ENCODE measurements at regions not wholly inside any gene's neighbourhood (a gene's known extent, or its start where the extent isn't known, plus 50 kb on each side); places are given as distances from the start of the nearest gene placed in this dataset.

DNA sequence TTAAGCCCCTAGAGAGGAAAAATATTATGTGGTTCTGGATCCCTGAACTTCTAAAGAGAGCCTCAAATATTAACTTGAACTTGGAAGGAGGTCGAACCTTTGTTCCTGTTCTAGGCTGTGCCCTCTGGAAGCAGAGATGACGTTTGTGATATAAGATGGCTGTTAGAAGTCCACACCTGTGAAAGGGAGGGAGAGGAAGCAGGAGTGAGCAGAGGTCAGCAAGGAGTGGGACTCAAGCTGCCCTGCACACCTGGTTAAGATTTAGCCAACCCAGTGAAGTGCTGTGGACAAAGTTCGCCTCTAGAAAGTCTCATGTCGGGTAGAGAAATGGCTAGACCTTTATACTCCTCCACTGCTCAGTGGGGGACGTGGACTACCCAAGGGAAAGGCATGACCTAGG lies 566.2 kb downstream of the MID1IP1 start:
- Histone ChIP-seq H3K27me3 (ENCODE audit: low read length) (no peaks in the 10 kb centered on the region), H3K9ac (ENCODE audit: low read length) (no peak overlapping the region), H3K9me2 (replicated peaks; ENCODE audit: low read length) (no peaks in the 10 kb centered on the region), H3K4me1 (ENCODE audit: insufficient read depth, low read length) (no peaks in the 10 kb centered on the region), H3K79me2 (ENCODE audit: low read length) (no peaks in the 10 kb centered on the region), H3K9me3 (ENCODE audit: low read length) (no peaks in the 10 kb centered on the region), H3F3A (ENCODE audit: low read length, unreplicated experiment) (no peaks in the 10 kb centered on the region), H3K4me2 (ENCODE audit: low read length) (no peak overlapping the region), H4K20me1 (ENCODE audit: low read length) (no peaks in the 10 kb centered on the region), H3K27ac (ENCODE audit: low read length) (no peak overlapping the region), H3K4me3 (ENCODE audit: low read length) (no peak overlapping the region), H2AFZ (ENCODE audit: low read length) (no peak overlapping the region), H3K36me3 (ENCODE audit: low read depth, low read length) (no peaks in the 10 kb centered on the region)
- TF ChIP-seq, protein P1, sequence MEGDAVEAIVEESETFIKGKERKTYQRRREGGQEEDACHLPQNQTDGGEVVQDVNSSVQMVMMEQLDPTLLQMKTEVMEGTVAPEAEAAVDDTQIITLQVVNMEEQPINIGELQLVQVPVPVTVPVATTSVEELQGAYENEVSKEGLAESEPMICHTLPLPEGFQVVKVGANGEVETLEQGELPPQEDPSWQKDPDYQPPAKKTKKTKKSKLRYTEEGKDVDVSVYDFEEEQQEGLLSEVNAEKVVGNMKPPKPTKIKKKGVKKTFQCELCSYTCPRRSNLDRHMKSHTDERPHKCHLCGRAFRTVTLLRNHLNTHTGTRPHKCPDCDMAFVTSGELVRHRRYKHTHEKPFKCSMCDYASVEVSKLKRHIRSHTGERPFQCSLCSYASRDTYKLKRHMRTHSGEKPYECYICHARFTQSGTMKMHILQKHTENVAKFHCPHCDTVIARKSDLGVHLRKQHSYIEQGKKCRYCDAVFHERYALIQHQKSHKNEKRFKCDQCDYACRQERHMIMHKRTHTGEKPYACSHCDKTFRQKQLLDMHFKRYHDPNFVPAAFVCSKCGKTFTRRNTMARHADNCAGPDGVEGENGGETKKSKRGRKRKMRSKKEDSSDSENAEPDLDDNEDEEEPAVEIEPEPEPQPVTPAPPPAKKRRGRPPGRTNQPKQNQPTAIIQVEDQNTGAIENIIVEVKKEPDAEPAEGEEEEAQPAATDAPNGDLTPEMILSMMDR (conservative IDR thresholded peaks at IDR 0.05; ENCODE audit: low read depth, low read length), result no peak
- no peak for TF ChIP-seq EZH2phosphoT487 (IDR thresholded peaks at IDR 0.05; ENCODE audit: borderline replicate concordance, low read length)
- no peak for TF ChIP-seq EZH2 (IDR thresholded peaks at IDR 0.05; ENCODE audit: low read length, unreplicated experiment)
- POLR2A ChIA-PET (ENCODE audit: unreplicated experiment), result no interaction called here
- no TSS peak for BruUV-seq (replicated peaks)
- intact Hi-C loops (cut with micrococcal nuclease), result no loop called here
- DNase-seq (no peak), ATAC-seq (no peak)
- CTCF ChIA-PET, result no interaction called here

DNA sequence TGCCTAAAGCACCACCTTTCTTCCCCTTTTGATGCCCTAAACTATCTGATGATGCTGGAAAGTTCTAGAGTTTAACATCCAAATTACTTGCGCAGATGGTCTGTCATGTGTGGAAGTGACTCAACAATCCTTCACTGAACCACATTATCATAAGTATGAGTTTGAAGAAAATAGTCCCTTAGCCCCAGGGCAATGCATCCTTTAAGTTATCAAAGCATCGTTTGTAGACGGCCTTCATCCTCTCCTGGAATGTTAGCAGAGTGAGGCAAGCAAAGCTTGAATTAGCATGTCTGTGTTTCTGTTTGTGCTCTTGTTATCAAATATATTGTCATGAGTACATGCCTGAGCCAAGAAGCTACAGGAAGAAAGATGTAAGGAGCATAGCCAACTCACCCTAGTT lies 570.9 kb downstream of the MID1IP1 start:
- Histone ChIP-seq H3K4me3 (ENCODE audit: low read length) (no peak overlapping the region), H3K36me3 (ENCODE audit: low read depth, low read length) (no peaks in the 10 kb centered on the region), H4K20me1 (ENCODE audit: low read length) (no peaks in the 10 kb centered on the region), H3K27me3 (ENCODE audit: low read length) (no peaks in the 10 kb centered on the region), H3K4me2 (ENCODE audit: low read length) (no peak overlapping the region), H3K27ac (ENCODE audit: low read length) (no peak overlapping the region), H3K79me2 (ENCODE audit: low read length) (no peaks in the 10 kb centered on the region), H3K9me2 (replicated peaks; ENCODE audit: low read length) (no peaks in the 10 kb centered on the region), H3K9me3 (ENCODE audit: low read length) (no peaks in the 10 kb centered on the region), H2AFZ (ENCODE audit: low read length) (no peak overlapping the region), H3K9ac (ENCODE audit: low read length) (no peak overlapping the region), H3K4me1 (ENCODE audit: insufficient read depth, low read length) (no peaks in the 10 kb centered on the region), H3F3A (ENCODE audit: low read length, unreplicated experiment) (no peaks in the 10 kb centered on the region)
- BruUV-seq (replicated peaks), result no TSS peak
- no peak for TF ChIP-seq EZH2 (IDR thresholded peaks at IDR 0.05; ENCODE audit: low read length, unreplicated experiment)
- TF ChIP-seq, protein P1 (conservative IDR thresholded peaks at IDR 0.05; ENCODE audit: low read depth, low read length), result no peak
- POLR2A ChIA-PET (ENCODE audit: unreplicated experiment), result no interaction called here
- intact Hi-C loops (cut with micrococcal nuclease), result no loop called here
- CTCF ChIA-PET, result no interaction called here
- no peak for ATAC-seq
- no peak for DNase-seq

DNA sequence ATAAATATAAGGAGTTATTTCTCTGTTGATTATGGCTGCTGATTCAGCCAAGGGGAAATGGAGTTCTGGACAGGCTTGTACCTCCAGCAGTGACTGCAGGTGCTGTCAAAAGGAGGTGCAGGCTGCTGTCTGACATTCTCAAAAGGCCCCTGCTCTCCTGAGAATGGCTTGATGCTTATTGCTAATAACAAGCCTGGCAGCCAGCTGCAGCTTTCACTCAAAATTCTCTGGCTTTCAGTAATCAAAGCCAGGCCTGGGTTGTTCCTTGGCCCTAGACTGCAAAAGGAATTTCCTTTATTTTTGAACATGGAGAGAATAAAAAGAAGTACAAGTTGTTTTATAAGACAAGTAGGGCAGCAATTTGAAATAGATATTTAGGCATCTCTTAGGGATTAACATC lies 575.9 kb downstream of the MID1IP1 start:
- no peak overlapping the region for H3K4me2 ChIP-seq (ENCODE audit: low read length)
- peaks cover 6% of the 10 kb centered on the region; the same call in 1 of the 2 replicates for H3K27me3 ChIP-seq (ENCODE audit: low read length)
- no peaks in the 10 kb centered on the region for H3K9me3 ChIP-seq (ENCODE audit: low read length)
- no peaks in the 10 kb centered on the region for H3K4me1 ChIP-seq (ENCODE audit: insufficient read depth, low read length)
- H3K9ac ChIP-seq (ENCODE audit: low read length), result no peak overlapping the region
- no peaks in the 10 kb centered on the region for H3F3A ChIP-seq (ENCODE audit: low read length, unreplicated experiment)
- no peaks in the 10 kb centered on the region for H3K36me3 ChIP-seq (ENCODE audit: low read depth, low read length)
- H3K9me2 ChIP-seq (replicated peaks; ENCODE audit: low read length), result no peaks in the 10 kb centered on the region
- intact Hi-C loops (cut with micrococcal nuclease), result no loop called here
- no peaks in the 10 kb centered on the region for H3K79me2 ChIP-seq (ENCODE audit: low read length)
- no peak for ATAC-seq
- ChIA-PET POLR2A (ENCODE audit: unreplicated experiment) (no interaction called here), CTCF (no interaction called here)
- TF ChIP-seq, protein P1 (conservative IDR thresholded peaks at IDR 0.05; ENCODE audit: low read depth, low read length), result no peak
- H3K4me3 ChIP-seq (ENCODE audit: low read length), result no peak overlapping the region
- BruUV-seq (replicated peaks), result no TSS peak
- no peak for DNase-seq
- H2AFZ ChIP-seq (ENCODE audit: low read length), result no peak overlapping the region
- H4K20me1 ChIP-seq (ENCODE audit: low read length), result no peaks in the 10 kb centered on the region
- no peak overlapping the region for H3K27ac ChIP-seq (ENCODE audit: low read length)
